ENCODE measurements at regions not wholly inside any gene's neighbourhood (a gene's known extent, or its start where the extent isn't known, plus 50 kb on each side); places are given as distances from the start of the nearest gene placed in this dataset.

DNA sequence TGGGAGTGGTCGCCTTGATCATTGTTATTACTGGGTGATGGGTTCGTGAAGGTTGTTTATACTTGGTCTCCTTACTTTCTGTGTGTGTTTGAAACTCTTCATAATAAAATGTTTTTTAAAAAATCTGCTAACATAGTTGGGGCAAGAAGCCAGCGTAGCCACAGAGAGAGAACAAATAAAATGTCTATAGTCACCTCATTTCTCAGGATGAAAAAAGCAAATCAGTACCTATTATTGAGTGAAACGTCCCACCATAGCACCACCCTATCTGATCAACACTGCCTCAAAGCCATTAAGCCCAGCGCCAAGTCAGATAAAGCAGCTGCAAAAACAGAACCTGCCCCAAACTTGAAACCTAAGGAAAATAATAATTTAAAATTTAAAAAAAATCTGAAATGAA, 89.7 kb upstream of the TAB2 start:
- TF ChIP-seq CTCF (conservative IDR thresholded peaks at IDR 0.05; ENCODE audit: low read length) (no peak), EZH2phosphoT487 (IDR thresholded peaks at IDR 0.05; ENCODE audit: borderline replicate concordance, low read depth, low read length) (no peak)

Data from OCI-LY7 (cell line).